Muscle of leg (tissue), 3 donors: ENCODE measurements at regions not wholly inside any gene's neighbourhood (a gene's known extent, or its start where the extent isn't known, plus 50 kb on each side); places are given as distances from the start of the nearest gene placed in this dataset.
"Not testable (repeated sequence)": the region's sequence is repeated elsewhere in the genome, so short reads cannot be mapped to it uniquely, and the experiment has no call there.

Experiments used
- DNase-seq: peaks from one replicate; pipeline ENCODE4 v3.0.0; 2013
- H3K27ac ChIP-seq: one replicate; pipeline ENCODE4 v1.5.1; 2013; ENCODE audit warnings: mild to moderate bottlenecking, low read length, control low read depth
- H3K27me3 ChIP-seq: one replicate; pipeline ENCODE4 v1.6.1; 2013; ENCODE audit warnings: low read length; ENCODE audit not compliant: control insufficient read depth, insufficient read depth
- H3K36me3 ChIP-seq: one replicate; pipeline ENCODE4 v1.6.1; 2013; ENCODE audit warnings: low read length; ENCODE audit not compliant: control insufficient read depth, insufficient read depth
- H3K4me1 ChIP-seq: one replicate; pipeline ENCODE4 v1.6.1; 2013; ENCODE audit warnings: low read length; ENCODE audit not compliant: control insufficient read depth, insufficient read depth
- H3K4me3 ChIP-seq: one replicate; pipeline ENCODE4 v1.5.1; 2013; ENCODE audit warnings: low read length, control low read depth
- H3K9me3 ChIP-seq: replicated peaks from 2 replicates; pipeline ENCODE4 v1.6.1; 2013; ENCODE audit warnings: low read depth, low read length; ENCODE audit not compliant: control insufficient read depth
- WGBS: methylation state at CpG from one replicate; pipeline ENCODE4 v1.1.5; 2013; ENCODE audit warnings: missing lambda C conversion rate; ENCODE audit not compliant: insufficient coverage; 5-methylcytosine and 5-hydroxymethylcytosine counted together

GRCh38 chr4:49137043-49137442 is 151.0 kb downstream of the CWH43 start:
- not testable (repeated sequence) for H3K4me3 ChIP-seq, H3K27me3 ChIP-seq, H3K9me3 ChIP-seq, DNase-seq, H3K4me1 ChIP-seq, H3K27ac ChIP-seq, H3K36me3 ChIP-seq
- WGBS: no CpG with 5 or more reads among the region's 10 CpGs

DNA sequence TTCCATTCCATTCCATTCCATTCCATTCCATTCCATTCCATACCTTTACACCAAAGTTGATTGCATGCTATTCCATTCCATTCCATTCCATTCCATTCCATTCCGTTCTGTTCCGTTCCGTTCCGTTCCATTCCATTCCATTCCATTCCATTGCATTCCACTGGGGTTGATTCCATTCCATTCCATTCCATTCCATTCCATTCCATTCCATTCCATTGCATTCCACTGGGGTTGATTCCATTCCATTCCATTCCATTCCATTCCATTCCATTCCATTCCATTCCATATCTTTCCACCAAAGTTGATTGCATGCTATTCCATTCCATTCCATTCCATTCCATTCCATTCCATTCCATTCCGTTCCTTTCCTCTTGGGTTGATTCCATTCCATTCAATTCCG is 151.9 kb downstream of the CWH43 start:
- peaks cover 13% of the 10 kb centered on the region for H3K9me3 ChIP-seq
- WGBS: no CpG with 5 or more reads among the region's 6 CpGs
- not testable (repeated sequence) for H3K27me3 ChIP-seq, H3K4me3 ChIP-seq, H3K36me3 ChIP-seq, H3K27ac ChIP-seq, DNase-seq, H3K4me1 ChIP-seq

GRCh38 chr4:49138818-49139217 is 152.7 kb downstream of the CWH43 start:
- not testable (repeated sequence) for H3K27me3 ChIP-seq, H3K27ac ChIP-seq, DNase-seq, H3K4me1 ChIP-seq, H3K4me3 ChIP-seq, H3K36me3 ChIP-seq
- H3K9me3 ChIP-seq: peaks cover 18% of the 10 kb centered on the region
- no CpG with 5 or more reads among the region's 10 CpGs for WGBS

- WGBS: 80% methylated on average over 1 of the region's 8 CpGs
- H3K36me3 ChIP-seq, H3K27ac ChIP-seq, H3K4me1 ChIP-seq, H3K27me3 ChIP-seq, DNase-seq, H3K4me3 ChIP-seq: not testable (repeated sequence)
- peaks cover 18% of the 10 kb centered on the region for H3K9me3 ChIP-seq
Measured at GRCh38 chr4:49139513-49139912, 153.4 kb downstream of the CWH43 start.

DNA sequence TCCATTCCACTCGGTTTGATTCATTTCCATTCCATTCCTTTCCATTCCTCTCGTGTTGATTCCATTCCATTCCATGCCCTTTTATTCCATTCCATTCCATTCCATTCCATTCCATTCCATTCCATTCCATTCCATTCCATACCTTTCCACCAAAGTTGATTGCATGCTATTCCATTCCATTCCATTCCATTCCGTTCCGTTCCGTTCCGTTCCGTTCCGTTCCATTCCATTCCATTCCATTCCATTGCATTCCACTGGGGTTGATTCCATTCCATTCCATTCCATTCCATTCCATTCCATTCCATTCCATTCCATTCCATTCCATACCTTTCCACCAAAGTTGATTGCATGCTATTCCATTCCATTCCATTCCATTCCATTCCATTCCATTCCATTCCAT is 154.3 kb downstream of the CWH43 start:
- not testable (repeated sequence) for H3K36me3 ChIP-seq, DNase-seq, H3K4me1 ChIP-seq, H3K4me3 ChIP-seq, H3K27ac ChIP-seq, H3K27me3 ChIP-seq
- no CpG with 5 or more reads among the region's 8 CpGs for WGBS
- peaks cover 22% of the 10 kb centered on the region for H3K9me3 ChIP-seq

DNA sequence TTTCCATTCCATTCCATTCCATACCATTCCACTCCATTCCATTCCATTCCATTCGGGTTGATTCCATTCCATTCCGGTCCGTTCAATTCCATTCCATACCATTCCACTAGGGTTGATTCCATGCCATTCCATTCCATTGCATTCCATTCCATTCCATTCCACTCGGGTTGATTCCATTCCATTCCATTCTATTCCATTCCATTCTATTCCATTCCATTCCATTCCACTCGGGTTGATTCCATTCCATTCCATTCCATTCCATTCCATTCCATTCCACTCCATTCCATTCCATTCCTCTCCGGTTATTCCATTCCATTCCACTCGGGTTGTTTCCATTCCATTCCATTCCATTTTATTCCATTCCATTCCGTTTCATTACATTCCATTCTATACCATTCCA is 155.9 kb downstream of the CWH43 start:
- peaks cover 32% of the 10 kb centered on the region for H3K9me3 ChIP-seq
- H3K4me3 ChIP-seq, H3K36me3 ChIP-seq, H3K27me3 ChIP-seq, DNase-seq, H3K4me1 ChIP-seq, H3K27ac ChIP-seq: not testable (repeated sequence)
- WGBS: 97% methylated on average over 3 of the region's 8 CpGs

DNA sequence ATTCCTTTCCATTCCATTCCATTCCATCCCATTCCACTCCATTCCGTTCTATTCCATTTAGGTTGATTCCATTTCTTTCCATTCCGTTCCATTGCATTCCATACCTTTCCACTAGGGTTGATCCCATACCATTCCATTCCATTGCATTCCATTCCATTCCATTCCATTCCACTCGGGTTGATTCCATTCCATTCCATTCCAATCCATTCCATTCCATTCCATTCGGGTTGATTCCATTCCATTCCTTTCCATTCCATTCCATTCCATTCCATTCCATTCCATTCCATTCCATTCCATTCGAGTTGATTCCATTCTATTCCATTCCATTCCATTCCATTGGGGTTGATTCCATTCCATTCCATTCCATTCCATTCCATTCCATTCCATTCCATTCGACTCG is 161.1 kb downstream of the CWH43 start:
- peaks cover 60% of the 10 kb centered on the region for H3K9me3 ChIP-seq
- not testable (repeated sequence) for DNase-seq, H3K4me1 ChIP-seq, H3K36me3 ChIP-seq, H3K27me3 ChIP-seq, H3K27ac ChIP-seq, H3K4me3 ChIP-seq
- WGBS: 76% methylated on average over 7 of the region's 7 CpGs

DNA sequence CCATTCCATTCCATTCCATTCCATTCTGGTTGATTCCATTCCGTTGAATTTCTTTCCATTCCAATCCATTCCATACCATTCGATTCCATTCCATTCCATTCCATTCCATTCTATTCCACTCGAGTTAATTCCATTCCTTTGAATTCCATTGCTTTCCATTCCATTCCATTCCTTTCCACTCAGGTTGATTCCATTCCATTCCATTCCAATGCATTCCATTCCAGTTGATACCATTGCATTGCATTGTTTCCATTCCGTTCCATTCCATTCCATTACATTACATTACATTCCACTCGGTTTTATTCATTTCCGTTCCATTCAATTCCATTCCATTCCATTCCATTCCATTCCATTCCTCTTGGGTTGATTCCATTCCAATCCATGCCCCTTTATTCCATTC is 161.5 kb downstream of the CWH43 start:
- DNase-seq: peak; percentile 15
- H3K27ac ChIP-seq, H3K4me1 ChIP-seq, H3K27me3 ChIP-seq, H3K36me3 ChIP-seq, H3K4me3 ChIP-seq: not testable (repeated sequence)
- 60% methylated on average over 6 of the region's 6 CpGs for WGBS
- peaks cover 62% of the 10 kb centered on the region for H3K9me3 ChIP-seq

DNA sequence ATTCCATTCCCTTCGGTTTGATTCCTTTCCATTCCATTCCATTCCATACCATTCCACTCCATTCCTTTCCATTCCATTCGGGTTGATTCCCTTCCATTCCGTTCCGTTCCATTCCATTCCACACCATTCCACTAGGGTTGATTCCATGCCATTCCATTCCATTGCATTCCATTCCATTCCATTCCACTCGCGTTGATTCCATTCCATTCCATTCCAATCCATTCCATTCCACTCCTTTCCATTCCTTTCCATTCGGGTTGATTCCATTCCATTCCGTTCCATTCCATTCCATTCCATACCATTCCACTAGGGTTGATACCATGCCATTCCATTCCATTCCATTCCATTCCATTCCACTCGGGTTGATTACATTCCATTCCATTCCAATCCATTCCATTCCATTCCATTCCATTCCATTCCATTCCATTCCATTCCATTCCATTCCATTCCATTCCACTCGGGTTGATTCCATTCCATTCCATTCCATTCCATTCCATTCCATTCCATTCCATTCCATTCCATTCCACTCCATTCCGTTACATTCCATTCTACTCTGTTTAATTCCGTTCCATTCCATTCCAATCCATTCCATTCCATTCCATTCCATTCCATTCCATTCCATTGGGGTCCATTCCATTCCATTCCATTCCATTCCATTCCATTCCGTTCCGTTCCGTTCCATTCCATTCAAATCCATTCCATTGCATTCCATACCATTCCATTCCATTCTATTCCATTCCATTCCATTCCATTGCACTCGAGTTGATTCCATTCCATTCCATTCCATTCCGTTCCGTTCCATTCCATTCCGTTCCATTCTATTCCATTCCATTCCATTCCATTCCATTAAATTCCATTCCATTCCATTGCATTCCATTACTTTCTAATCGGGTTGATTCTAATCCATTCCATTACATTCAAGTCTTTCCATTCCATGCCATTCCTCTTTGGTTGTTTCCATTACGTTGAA is 163.2 kb downstream of the CWH43 start:
- 57% methylated on average over 21 of the region's 21 CpGs for WGBS
- H3K27ac ChIP-seq, H3K27me3 ChIP-seq, H3K4me3 ChIP-seq, H3K4me1 ChIP-seq, H3K36me3 ChIP-seq: not testable (repeated sequence)
- DNase-seq: peak; percentile 83
- peaks cover 66% of the 10 kb centered on the region for H3K9me3 ChIP-seq

GRCh38 chr4:49150351-49151083 is 164.4 kb downstream of the CWH43 start:
- 52% methylated on average over 10 of the region's 10 CpGs for WGBS
- H3K4me1 ChIP-seq, H3K27ac ChIP-seq, H3K27me3 ChIP-seq, H3K36me3 ChIP-seq, H3K4me3 ChIP-seq: not testable (repeated sequence)
- DNase-seq: peak; percentile 10
- peaks cover 72% of the 10 kb centered on the region for H3K9me3 ChIP-seq
